Vagina (tissue), 2 donors: ENCODE measurements at regions not wholly inside any gene's neighbourhood (a gene's known extent, or its start where the extent isn't known, plus 50 kb on each side); places are given as distances from the start of the nearest gene placed in this dataset.

ENCODE experiments used
- POLR2A ChIP-seq, 2 donors: fragments of 450-650 bp; IDR thresholded peaks; one replicate each; pipeline ENCODE4 v1.6.1; 2017; ENCODE audit warnings: antibody characterized with exemption in 2 of 2, mild to moderate bottlenecking in 2 of 2, moderate library complexity in 2 of 2
- POLR2AphosphoS5 ChIP-seq, 2 donors: sonication (generic); formaldehyde crosslinking; IDR thresholded peaks; one replicate each; pipeline ENCODE4 v1.9.0; 2017; ENCODE audit warnings: antibody characterized with exemption in 2 of 2, mild to moderate bottlenecking in 2 of 2, low read depth in 1 of 2; ENCODE audit not compliant: insufficient read depth in 1 of 2
- TF ChIP-seq, protein P1 (sequence below), 3 experiments: fragments of 450-650 bp in 2 of 3; fragments of 200-600 bp in 1 of 3; sonication (generic) in 1 of 3; IDR thresholded peaks; one replicate each; pipeline ENCODE4 v1.5.1; 2017 to 2019; ENCODE audit warnings: antibody characterized with exemption in 3 of 3, mild to moderate bottlenecking in 2 of 3, moderate library complexity in 2 of 3

DNA sequence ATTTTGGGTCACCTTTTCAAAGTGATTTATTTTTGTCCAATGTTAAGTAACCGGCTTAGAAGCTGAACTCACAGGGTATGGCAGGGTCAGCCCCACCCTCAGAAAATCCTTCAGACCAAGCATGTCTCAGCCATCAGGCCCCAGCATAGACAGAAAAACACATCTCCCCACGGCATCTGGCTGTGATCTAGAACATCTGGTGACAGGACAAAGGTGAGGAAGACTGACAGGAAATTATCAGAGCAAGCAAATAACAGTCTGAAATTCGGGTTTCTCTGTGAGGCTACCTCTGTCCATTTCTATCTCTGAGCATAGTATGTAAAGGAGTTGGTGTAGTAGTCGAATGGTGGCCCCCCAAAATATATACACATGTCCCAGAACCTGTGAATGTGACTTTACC is 177.0 kb upstream of the C1GALT1 start:
- TF ChIP-seq POLR2AphosphoS5 (IDR thresholded peaks at IDR 0.05; ENCODE audit: insufficient read depth in 1 of 2, low read depth in 1 of 2) (no peak), POLR2A (IDR thresholded peaks at IDR 0.05) (no peak)
- TF ChIP-seq, protein P1, sequence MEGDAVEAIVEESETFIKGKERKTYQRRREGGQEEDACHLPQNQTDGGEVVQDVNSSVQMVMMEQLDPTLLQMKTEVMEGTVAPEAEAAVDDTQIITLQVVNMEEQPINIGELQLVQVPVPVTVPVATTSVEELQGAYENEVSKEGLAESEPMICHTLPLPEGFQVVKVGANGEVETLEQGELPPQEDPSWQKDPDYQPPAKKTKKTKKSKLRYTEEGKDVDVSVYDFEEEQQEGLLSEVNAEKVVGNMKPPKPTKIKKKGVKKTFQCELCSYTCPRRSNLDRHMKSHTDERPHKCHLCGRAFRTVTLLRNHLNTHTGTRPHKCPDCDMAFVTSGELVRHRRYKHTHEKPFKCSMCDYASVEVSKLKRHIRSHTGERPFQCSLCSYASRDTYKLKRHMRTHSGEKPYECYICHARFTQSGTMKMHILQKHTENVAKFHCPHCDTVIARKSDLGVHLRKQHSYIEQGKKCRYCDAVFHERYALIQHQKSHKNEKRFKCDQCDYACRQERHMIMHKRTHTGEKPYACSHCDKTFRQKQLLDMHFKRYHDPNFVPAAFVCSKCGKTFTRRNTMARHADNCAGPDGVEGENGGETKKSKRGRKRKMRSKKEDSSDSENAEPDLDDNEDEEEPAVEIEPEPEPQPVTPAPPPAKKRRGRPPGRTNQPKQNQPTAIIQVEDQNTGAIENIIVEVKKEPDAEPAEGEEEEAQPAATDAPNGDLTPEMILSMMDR (IDR thresholded peaks at IDR 0.05): no peak
